ENCODE measurements at regions not wholly inside any gene's neighbourhood (a gene's known extent, or its start where the extent isn't known, plus 50 kb on each side); places are given as distances from the start of the nearest gene placed in this dataset.

DNA sequence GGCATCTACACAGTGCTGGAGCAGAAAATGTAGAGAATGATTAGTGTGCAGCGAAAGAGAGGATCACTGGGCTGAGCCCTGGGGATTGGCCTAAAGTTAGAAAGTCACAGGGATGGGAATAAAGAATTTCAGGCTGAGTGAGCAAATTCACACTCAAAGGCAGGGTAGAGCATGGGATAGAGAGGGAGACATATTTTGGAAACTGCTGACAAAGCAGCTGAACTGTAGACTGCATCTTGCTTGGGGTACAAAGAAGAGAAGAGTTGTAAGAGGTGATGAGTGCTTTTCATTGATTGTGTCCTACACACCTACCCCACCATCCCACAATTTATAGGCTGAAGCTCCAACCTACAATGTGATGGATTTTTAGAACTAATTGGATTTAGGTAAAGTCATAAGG lies 677.8 kb downstream of the TAF11L14 start:
- TF ChIP-seq, protein P1, sequence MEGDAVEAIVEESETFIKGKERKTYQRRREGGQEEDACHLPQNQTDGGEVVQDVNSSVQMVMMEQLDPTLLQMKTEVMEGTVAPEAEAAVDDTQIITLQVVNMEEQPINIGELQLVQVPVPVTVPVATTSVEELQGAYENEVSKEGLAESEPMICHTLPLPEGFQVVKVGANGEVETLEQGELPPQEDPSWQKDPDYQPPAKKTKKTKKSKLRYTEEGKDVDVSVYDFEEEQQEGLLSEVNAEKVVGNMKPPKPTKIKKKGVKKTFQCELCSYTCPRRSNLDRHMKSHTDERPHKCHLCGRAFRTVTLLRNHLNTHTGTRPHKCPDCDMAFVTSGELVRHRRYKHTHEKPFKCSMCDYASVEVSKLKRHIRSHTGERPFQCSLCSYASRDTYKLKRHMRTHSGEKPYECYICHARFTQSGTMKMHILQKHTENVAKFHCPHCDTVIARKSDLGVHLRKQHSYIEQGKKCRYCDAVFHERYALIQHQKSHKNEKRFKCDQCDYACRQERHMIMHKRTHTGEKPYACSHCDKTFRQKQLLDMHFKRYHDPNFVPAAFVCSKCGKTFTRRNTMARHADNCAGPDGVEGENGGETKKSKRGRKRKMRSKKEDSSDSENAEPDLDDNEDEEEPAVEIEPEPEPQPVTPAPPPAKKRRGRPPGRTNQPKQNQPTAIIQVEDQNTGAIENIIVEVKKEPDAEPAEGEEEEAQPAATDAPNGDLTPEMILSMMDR (optimal IDR thresholded peaks at IDR 0.05 in 1 of 3, IDR thresholded peaks at IDR 0.05 in 1 of 3, conservative IDR thresholded peaks at IDR 0.05 in 1 of 3; ENCODE audit: extremely low read depth in 1 of 3, insufficient read depth in 2 of 3, low read length in 3 of 3) = no peak
- TF ChIP-seq EZH2 (IDR thresholded peaks at IDR 0.05; ENCODE audit: low read length) = no peak
